H1 (cell line): ENCODE measurements at regions not wholly inside any gene's neighbourhood (a gene's known extent, or its start where the extent isn't known, plus 50 kb on each side); places are given as distances from the start of the nearest gene placed in this dataset.

Source experiments
- CTCF ChIA-PET: fragments of 300-600 bp; sonication (Branson Sonifier 250); formaldehyde crosslinking; loops from one replicate; lab custom pipeline; 2021; ENCODE audit not compliant: partially characterized antibody; lab: Charles Lee
- POLR2A ChIA-PET: fragments of 300-600 bp; sonication (Branson Sonifier 250); formaldehyde crosslinking; loops from one replicate; lab custom pipeline; 2021; ENCODE audit warnings: inconsistent platforms; ENCODE audit not compliant: partially characterized antibody; lab: Charles Lee
- DNase-seq, 2 experiments: peaks; one replicate each; pipeline versions ENCODE4 v3.0.0 to v3.0.0-alpha.2; 2010 to 2022; ENCODE audit warnings: low spot score in 2 of 2, low read depth in 1 of 2, mixed read lengths in 1 of 2
- FAIRE-seq: peaks from 2 replicates; lab custom pipeline; 2011; peaks lifted over from hg19 to GRCh38; lab: Jason Lieb, UNC
- H2AFZ ChIP-seq: 2 replicates; pipeline ENCODE4 v1.8.1; 2012; ENCODE audit warnings: low read length, inconsistent platforms
- H2AK5ac ChIP-seq: 2 replicates; pipeline ENCODE4 v1.6.1; 2013; ENCODE audit warnings: low read depth, low read length
- H2BK120ac ChIP-seq: replicated peaks from 2 replicates; pipeline ENCODE3; 2013; ENCODE audit warnings: low read depth, low read length, inconsistent platforms
- H2BK12ac ChIP-seq: 2 replicates; pipeline ENCODE4 v1.6.1; 2013; ENCODE audit warnings: low read depth, low read length
- H2BK15ac ChIP-seq: 2 replicates; pipeline ENCODE4 v1.6.1; 2013; ENCODE audit warnings: low read length
- H2BK20ac ChIP-seq: 2 replicates; pipeline ENCODE4 v1.6.1; 2013; ENCODE audit warnings: low read length
- H2BK5ac ChIP-seq: 2 replicates; pipeline ENCODE4 v1.6.1; 2013; ENCODE audit warnings: low read depth, low read length
- H3K14ac ChIP-seq: 2 replicates; pipeline ENCODE4 v1.6.1; 2013; ENCODE audit warnings: inconsistent platforms; ENCODE audit not compliant: insufficient read length
- H3K18ac ChIP-seq: 2 replicates; pipeline ENCODE4 v1.6.1; 2013; ENCODE audit warnings: low read length; ENCODE audit errors: extremely low read depth
- H3K23ac ChIP-seq: 2 replicates; pipeline ENCODE4 v1.6.1; 2013; ENCODE audit warnings: inconsistent platforms; ENCODE audit not compliant: insufficient read length
- H3K23me2 ChIP-seq: 2 replicates; pipeline ENCODE4 v1.6.1; 2013; ENCODE audit warnings: low read depth, low read length
- H3K27ac ChIP-seq: 2 replicates; pipeline ENCODE4 v1.6.1; 2011; ENCODE audit warnings: low read depth, low read length, inconsistent platforms
- H3K27me3 ChIP-seq, 4 experiments: replicated peaks in 1 of 4; 1 replicate in 1 of 4; 2 replicates in 3 of 4; pipeline versions ENCODE4 v1.6.1 to v1.8.1; 2011 to 2013; ENCODE audit warnings: low read length in 3 of 4, mild to moderate bottlenecking in 3 of 4, inconsistent platforms in 2 of 4, mixed read lengths in 2 of 4, moderate library complexity in 1 of 4; ENCODE audit not compliant: control insufficient read depth in 3 of 4, insufficient read depth in 3 of 4; ENCODE audit errors: extremely low read depth in 1 of 4
- H3K36me3 ChIP-seq, 4 experiments: 2 replicates each; pipeline versions ENCODE4 v1.6.1 to v1.8.1; 2011 to 2013; ENCODE audit warnings: mild to moderate bottlenecking in 4 of 4, low read length in 3 of 4, moderate library complexity in 2 of 4, control low read depth in 1 of 4, inconsistent platforms in 1 of 4; ENCODE audit not compliant: insufficient read depth in 4 of 4, control insufficient read depth in 2 of 4
- H3K4ac ChIP-seq: replicated peaks from 2 replicates; pipeline ENCODE3; 2013; ENCODE audit warnings: low read length, low read depth, mixed read lengths, inconsistent platforms; ENCODE audit not compliant: insufficient read length
- H3K4me1 ChIP-seq, 4 experiments: replicated peaks in 1 of 4; 1 replicate in 1 of 4; 2 replicates in 3 of 4; pipeline versions ENCODE4 v1.6.1 to v1.8.1; 2011 to 2013; ENCODE audit warnings: low read length in 3 of 4, inconsistent platforms in 2 of 4, mixed read lengths in 1 of 4; ENCODE audit not compliant: insufficient read depth in 4 of 4, control insufficient read depth in 3 of 4
- H3K4me2 ChIP-seq, 2 experiments: 2 replicates each; pipeline versions ENCODE4 v1.6.1 to v1.8.1; 2011 to 2013; ENCODE audit warnings: low read depth in 2 of 2, low read length in 2 of 2, control low read depth in 1 of 2, inconsistent platforms in 1 of 2, mild to moderate bottlenecking in 1 of 2; ENCODE audit not compliant: insufficient read depth in 1 of 2
- H3K4me3 ChIP-seq, 4 experiments: fragments of 200-600, 300-600 bp in 1 of 4; sonication (generic), shearing (Covaris generic), sonication (Bioruptor Twin) in 1 of 4; 2 replicates each; pipeline versions ENCODE4 v1.5.1 to v1.8.1; 2011 to 2016; ENCODE audit warnings: low read length in 4 of 4, low read depth in 3 of 4, control low read depth in 2 of 4, inconsistent platforms in 2 of 4, mild to moderate bottlenecking in 2 of 4, mixed read lengths in 1 of 4, moderate library complexity in 1 of 4; ENCODE audit not compliant: insufficient read depth in 2 of 4; ENCODE audit errors: extremely low read depth in 1 of 4
- H3K56ac ChIP-seq: replicated peaks from 2 replicates; pipeline ENCODE3; 2013; ENCODE audit warnings: low read depth, mild to moderate bottlenecking, mixed read lengths, low read length, inconsistent platforms; ENCODE audit not compliant: insufficient read length
- H3K79me1 ChIP-seq: 2 replicates; pipeline ENCODE4 v1.6.1; 2013; ENCODE audit warnings: low read depth, low read length, control low read depth
- H3K79me2 ChIP-seq, 2 experiments: 2 replicates each; pipeline versions ENCODE4 v1.6.1 to v1.8.1; 2012 to 2013; ENCODE audit warnings: low read length in 2 of 2, mild to moderate bottlenecking in 2 of 2, inconsistent platforms in 1 of 2; ENCODE audit not compliant: insufficient read depth in 2 of 2, control insufficient read depth in 1 of 2
- H3K9ac ChIP-seq, 4 experiments: replicated peaks in 1 of 4; 1 replicate in 1 of 4; 2 replicates in 3 of 4; pipeline versions ENCODE4 v1.6.1 to v1.8.1; 2011 to 2013; ENCODE audit warnings: low read depth in 3 of 4, low read length in 3 of 4, control low read depth in 2 of 4, mild to moderate bottlenecking in 2 of 4, moderate library complexity in 2 of 4, inconsistent platforms in 1 of 4; ENCODE audit errors: extremely low read depth in 1 of 4
- H3K9me3 ChIP-seq, 2 experiments: 2 replicates each; pipeline versions ENCODE4 v1.6.1 to v1.8.1; 2012 to 2013; ENCODE audit warnings: mild to moderate bottlenecking in 2 of 2, moderate library complexity in 2 of 2, control low read depth in 1 of 2, inconsistent platforms in 1 of 2, low read depth in 1 of 2, low read length in 1 of 2, mixed read lengths in 1 of 2; ENCODE audit not compliant: insufficient read depth in 2 of 2
- H4K20me1 ChIP-seq, 2 experiments: replicated peaks in 1 of 2; 2 replicates each; pipeline versions ENCODE3 to v1.8.1; 2011 to 2013; ENCODE audit warnings: inconsistent platforms in 2 of 2, low read length in 2 of 2, mild to moderate bottlenecking in 1 of 2; ENCODE audit not compliant: insufficient read depth in 2 of 2, control insufficient read depth in 1 of 2
- H4K5ac ChIP-seq: 2 replicates; pipeline ENCODE4 v1.6.1; 2013; ENCODE audit warnings: low read length, low read depth, mixed read lengths, inconsistent platforms; ENCODE audit not compliant: insufficient read length
- H4K8ac ChIP-seq: 2 replicates; pipeline ENCODE4 v1.8.0; 2013; ENCODE audit warnings: mild to moderate bottlenecking, moderate library complexity, low read length, inconsistent platforms; ENCODE audit not compliant: insufficient read depth; ENCODE audit errors: extremely low read depth
- H4K91ac ChIP-seq: replicated peaks from 2 replicates; pipeline ENCODE3; 2013; ENCODE audit warnings: low read length, mixed read lengths, inconsistent platforms; ENCODE audit not compliant: insufficient read length
- BRCA1 ChIP-seq: IDR thresholded peaks from 2 replicates; pipeline ENCODE4 v1.6.1; 2012; ENCODE audit warnings: low read depth, low read length, improper control_type of control experiment
- CEBPB ChIP-seq: IDR thresholded peaks from 2 replicates; pipeline ENCODE4 v1.6.1; 2012; ENCODE audit warnings: low read depth, low read length
- CTCF ChIP-seq, 3 experiments: IDR thresholded peaks; 1 replicate in 2 of 3; 2 replicates in 1 of 3; pipeline versions ENCODE4 v1.5.1 to v1.6.1; 2011; ENCODE audit warnings: low read length in 3 of 3, mild to moderate bottlenecking in 3 of 3, inconsistent platforms in 2 of 3, low read depth in 1 of 3, moderate library complexity in 1 of 3; ENCODE audit not compliant: insufficient read depth in 1 of 3; ENCODE audit errors: control extremely low read depth in 1 of 3
- FOSL1 ChIP-seq: IDR thresholded peaks from 2 replicates; pipeline ENCODE4 v1.6.1; 2011; ENCODE audit warnings: mild to moderate bottlenecking, low read depth, low read length, moderate library complexity; ENCODE audit not compliant: insufficient read depth
- JUND ChIP-seq: IDR thresholded peaks from 2 replicates; pipeline ENCODE4 v1.6.1; 2011; ENCODE audit warnings: mild to moderate bottlenecking, improper control_type of control experiment, low read length
- KDM5A ChIP-seq: fragments of 200-600 bp; IDR thresholded peaks from 2 replicates; pipeline ENCODE4 v1.7.1; 2012; ENCODE audit warnings: mild to moderate bottlenecking, low read length, inconsistent platforms, mixed read lengths
- NANOG ChIP-seq: IDR thresholded peaks from 2 replicates; pipeline ENCODE4 v1.6.1; 2011; ENCODE audit warnings: low read length, low read depth, mild to moderate bottlenecking, inconsistent platforms; ENCODE audit not compliant: insufficient read depth, poor library complexity, severe bottlenecking
- POLR2AphosphoS5 ChIP-seq: IDR thresholded peaks from 2 replicates; pipeline ENCODE4 v1.6.1; 2011; ENCODE audit warnings: low read depth, low read length
- RFX5 ChIP-seq: IDR thresholded peaks from 2 replicates; pipeline ENCODE4 v1.6.1; 2011; ENCODE audit warnings: low read depth, low read length, improper control_type of control experiment, borderline replicate concordance
- SP1 ChIP-seq: IDR thresholded peaks from 2 replicates; pipeline ENCODE4 v1.6.1; 2011; ENCODE audit warnings: low read depth, low read length
- ZNF274 ChIP-seq: IDR thresholded peaks from 2 replicates; pipeline ENCODE4 v1.7.0; 2012; ENCODE audit warnings: low read length, borderline replicate concordance; ENCODE audit errors: extremely low read depth
- WGBS, 2 experiments: shearing (Covaris generic) in 1 of 2; methylation state at CpG; one replicate each; pipeline versions ENCODE4 v1.1.6 to v1.1.7; 2013 to 2015; ENCODE audit warnings: low lambda C conversion rate in 2 of 2, mixed read lengths in 2 of 2, inconsistent platforms in 1 of 2, low coverage in 1 of 2, missing lambda C conversion rate in 1 of 2; ENCODE audit not compliant: insufficient replicate concordance in 2 of 2, insufficient coverage in 1 of 2, insufficient read length in 1 of 2; ENCODE audit errors: extremely low coverage in 1 of 2, missing lambda C conversion rate in 1 of 2; 5-methylcytosine and 5-hydroxymethylcytosine counted together

- Histone ChIP-seq H3K9me3 (no peaks in the 10 kb centered on the region), H3K4me3 (no peak overlapping the region), H3K79me2 (no peaks in the 10 kb centered on the region), H2BK120ac (peak overlapping the region; percentile 63), H3K36me3 (no peaks in the 10 kb centered on the region), H3K9ac (no peak overlapping the region), H4K5ac (peak overlapping the region; percentile 16), H3K79me1 (no peaks in the 10 kb centered on the region), H4K91ac (peak overlapping the region; percentile 58), H2BK20ac (peak overlapping the region; percentile 27; the same call in 1 of the 2 replicates), H3K18ac (peak overlapping the region; percentile 11; the same call in 1 of the 2 replicates), H4K8ac (no peak overlapping the region), H3K4me1 (peaks cover 4 to 27% (median 15%) of the 10 kb centered on the region in 4 experiments), H4K20me1 (no peaks in the 10 kb centered on the region), H3K14ac (no peak overlapping the region), H3K27me3 (no peaks in the 10 kb centered on the region), H3K23ac (no peak overlapping the region), H2AFZ (no peak overlapping the region), H2BK12ac (peak overlapping the region; percentile 91; the same call in 1 of the 2 replicates), H3K56ac (no peak overlapping the region), H2AK5ac (peak overlapping the region; percentile 54; the same call in 1 of the 2 replicates), H3K27ac (no peak overlapping the region), H2BK5ac (peak overlapping the region; percentile 36; the same call in 1 of the 2 replicates), H3K4ac (no peak overlapping the region), H3K4me2 (0 out of 4 replicates have a peak overlapping the region, but pooled peaks of 1 of the 2 experiments have one; percentile 29), H3K23me2 (no peaks in the 10 kb centered on the region; the same call in 1 of the 2 replicates), H2BK15ac (peak overlapping the region; percentile 5; the same call in 1 of the 2 replicates)
- DNase-seq (no peak), FAIRE-seq (no peak)
- 67% methylated on average over 5 of the region's 5 CpGs; no CpG with 5 or more reads in 1 of the 2 experiments for WGBS, 2 experiments
- CTCF ChIA-PET, result no interaction called here
- POLR2A ChIA-PET, result interaction anchor here (0.5 to 1.1 kb wide), 4 partner anchors 11 to 446 kb away, joined by 3 to 5 read pairs (median 4); no protein-coding TSS in a partner anchor
- TF ChIP-seq SP1 (no peak), RFX5 (no peak), KDM5A (no peak), BRCA1 (no peak), CTCF (IDR thresholded peaks at IDR 0.05; ENCODE audit: control extremely low read depth in 1 of 3, insufficient read depth in 1 of 3, low read depth in 1 of 3, low read length in 3 of 3) (no peak), CEBPB (no peak), POLR2AphosphoS5 (no peak), JUND (no peak), NANOG (no peak), FOSL1 (no peak), ZNF274 (no peak)
Observed at GRCh38 chr16:17747081-17747756, 276.5 kb upstream of the XYLT1 start.
